H1 (cell line): ENCODE measurements at regions not wholly inside any gene's neighbourhood (a gene's known extent, or its start where the extent isn't known, plus 50 kb on each side); places are given as distances from the start of the nearest gene placed in this dataset.
A peak's percentile ranks its signal among the peaks of the same experiment; 100 is the strongest.

Source experiments
- CTCF ChIA-PET: fragments of 300-600 bp; sonication (Branson Sonifier 250); formaldehyde crosslinking; loops from one replicate; lab custom pipeline; 2021; ENCODE audit not compliant: partially characterized antibody; lab: Charles Lee
- POLR2A ChIA-PET: fragments of 300-600 bp; sonication (Branson Sonifier 250); formaldehyde crosslinking; loops from one replicate; lab custom pipeline; 2021; ENCODE audit warnings: inconsistent platforms; ENCODE audit not compliant: partially characterized antibody; lab: Charles Lee
- DNase-seq, 2 experiments: peaks; one replicate each; pipeline versions ENCODE4 v3.0.0 to v3.0.0-alpha.2; 2010 to 2022; ENCODE audit warnings: low spot score in 2 of 2, low read depth in 1 of 2, mixed read lengths in 1 of 2
- FAIRE-seq: peaks from 2 replicates; lab custom pipeline; 2011; peaks lifted over from hg19 to GRCh38; lab: Jason Lieb, UNC
- H2AFZ ChIP-seq: 2 replicates; pipeline ENCODE4 v1.8.1; 2012; ENCODE audit warnings: low read length, inconsistent platforms
- H2AK5ac ChIP-seq: 2 replicates; pipeline ENCODE4 v1.6.1; 2013; ENCODE audit warnings: low read depth, low read length
- H2BK120ac ChIP-seq: replicated peaks from 2 replicates; pipeline ENCODE3; 2013; ENCODE audit warnings: low read depth, low read length, inconsistent platforms
- H2BK12ac ChIP-seq: 2 replicates; pipeline ENCODE4 v1.6.1; 2013; ENCODE audit warnings: low read depth, low read length
- H2BK15ac ChIP-seq: 2 replicates; pipeline ENCODE4 v1.6.1; 2013; ENCODE audit warnings: low read length
- H2BK20ac ChIP-seq: 2 replicates; pipeline ENCODE4 v1.6.1; 2013; ENCODE audit warnings: low read length
- H2BK5ac ChIP-seq: 2 replicates; pipeline ENCODE4 v1.6.1; 2013; ENCODE audit warnings: low read depth, low read length
- H3K14ac ChIP-seq: 2 replicates; pipeline ENCODE4 v1.6.1; 2013; ENCODE audit warnings: inconsistent platforms; ENCODE audit not compliant: insufficient read length
- H3K18ac ChIP-seq: 2 replicates; pipeline ENCODE4 v1.6.1; 2013; ENCODE audit warnings: low read length; ENCODE audit errors: extremely low read depth
- H3K23ac ChIP-seq: 2 replicates; pipeline ENCODE4 v1.6.1; 2013; ENCODE audit warnings: inconsistent platforms; ENCODE audit not compliant: insufficient read length
- H3K23me2 ChIP-seq: 2 replicates; pipeline ENCODE4 v1.6.1; 2013; ENCODE audit warnings: low read depth, low read length
- H3K27ac ChIP-seq: 2 replicates; pipeline ENCODE4 v1.6.1; 2011; ENCODE audit warnings: low read depth, low read length, inconsistent platforms
- H3K27me3 ChIP-seq, 4 experiments: replicated peaks in 1 of 4; 1 replicate in 1 of 4; 2 replicates in 3 of 4; pipeline versions ENCODE4 v1.6.1 to v1.8.1; 2011 to 2013; ENCODE audit warnings: low read length in 3 of 4, mild to moderate bottlenecking in 3 of 4, inconsistent platforms in 2 of 4, mixed read lengths in 2 of 4, moderate library complexity in 1 of 4; ENCODE audit not compliant: control insufficient read depth in 3 of 4, insufficient read depth in 3 of 4; ENCODE audit errors: extremely low read depth in 1 of 4
- H3K36me3 ChIP-seq, 4 experiments: 2 replicates each; pipeline versions ENCODE4 v1.6.1 to v1.8.1; 2011 to 2013; ENCODE audit warnings: mild to moderate bottlenecking in 4 of 4, low read length in 3 of 4, moderate library complexity in 2 of 4, control low read depth in 1 of 4, inconsistent platforms in 1 of 4; ENCODE audit not compliant: insufficient read depth in 4 of 4, control insufficient read depth in 2 of 4
- H3K4ac ChIP-seq: replicated peaks from 2 replicates; pipeline ENCODE3; 2013; ENCODE audit warnings: low read length, low read depth, mixed read lengths, inconsistent platforms; ENCODE audit not compliant: insufficient read length
- H3K4me1 ChIP-seq, 4 experiments: replicated peaks in 1 of 4; 1 replicate in 1 of 4; 2 replicates in 3 of 4; pipeline versions ENCODE4 v1.6.1 to v1.8.1; 2011 to 2013; ENCODE audit warnings: low read length in 3 of 4, inconsistent platforms in 2 of 4, mixed read lengths in 1 of 4; ENCODE audit not compliant: insufficient read depth in 4 of 4, control insufficient read depth in 3 of 4
- H3K4me2 ChIP-seq, 2 experiments: 2 replicates each; pipeline versions ENCODE4 v1.6.1 to v1.8.1; 2011 to 2013; ENCODE audit warnings: low read depth in 2 of 2, low read length in 2 of 2, control low read depth in 1 of 2, inconsistent platforms in 1 of 2, mild to moderate bottlenecking in 1 of 2; ENCODE audit not compliant: insufficient read depth in 1 of 2
- H3K4me3 ChIP-seq, 4 experiments: fragments of 200-600, 300-600 bp in 1 of 4; sonication (generic), shearing (Covaris generic), sonication (Bioruptor Twin) in 1 of 4; 2 replicates each; pipeline versions ENCODE4 v1.5.1 to v1.8.1; 2011 to 2016; ENCODE audit warnings: low read length in 4 of 4, low read depth in 3 of 4, control low read depth in 2 of 4, inconsistent platforms in 2 of 4, mild to moderate bottlenecking in 2 of 4, mixed read lengths in 1 of 4, moderate library complexity in 1 of 4; ENCODE audit not compliant: insufficient read depth in 2 of 4; ENCODE audit errors: extremely low read depth in 1 of 4
- H3K56ac ChIP-seq: replicated peaks from 2 replicates; pipeline ENCODE3; 2013; ENCODE audit warnings: low read depth, mild to moderate bottlenecking, mixed read lengths, low read length, inconsistent platforms; ENCODE audit not compliant: insufficient read length
- H3K79me1 ChIP-seq: 2 replicates; pipeline ENCODE4 v1.6.1; 2013; ENCODE audit warnings: low read depth, low read length, control low read depth
- H3K79me2 ChIP-seq, 2 experiments: 2 replicates each; pipeline versions ENCODE4 v1.6.1 to v1.8.1; 2012 to 2013; ENCODE audit warnings: low read length in 2 of 2, mild to moderate bottlenecking in 2 of 2, inconsistent platforms in 1 of 2; ENCODE audit not compliant: insufficient read depth in 2 of 2, control insufficient read depth in 1 of 2
- H3K9ac ChIP-seq, 4 experiments: replicated peaks in 1 of 4; 1 replicate in 1 of 4; 2 replicates in 3 of 4; pipeline versions ENCODE4 v1.6.1 to v1.8.1; 2011 to 2013; ENCODE audit warnings: low read depth in 3 of 4, low read length in 3 of 4, control low read depth in 2 of 4, mild to moderate bottlenecking in 2 of 4, moderate library complexity in 2 of 4, inconsistent platforms in 1 of 4; ENCODE audit errors: extremely low read depth in 1 of 4
- H3K9me3 ChIP-seq, 2 experiments: 2 replicates each; pipeline versions ENCODE4 v1.6.1 to v1.8.1; 2012 to 2013; ENCODE audit warnings: mild to moderate bottlenecking in 2 of 2, moderate library complexity in 2 of 2, control low read depth in 1 of 2, inconsistent platforms in 1 of 2, low read depth in 1 of 2, low read length in 1 of 2, mixed read lengths in 1 of 2; ENCODE audit not compliant: insufficient read depth in 2 of 2
- H4K20me1 ChIP-seq, 2 experiments: replicated peaks in 1 of 2; 2 replicates each; pipeline versions ENCODE3 to v1.8.1; 2011 to 2013; ENCODE audit warnings: inconsistent platforms in 2 of 2, low read length in 2 of 2, mild to moderate bottlenecking in 1 of 2; ENCODE audit not compliant: insufficient read depth in 2 of 2, control insufficient read depth in 1 of 2
- H4K5ac ChIP-seq: 2 replicates; pipeline ENCODE4 v1.6.1; 2013; ENCODE audit warnings: low read length, low read depth, mixed read lengths, inconsistent platforms; ENCODE audit not compliant: insufficient read length
- H4K8ac ChIP-seq: 2 replicates; pipeline ENCODE4 v1.8.0; 2013; ENCODE audit warnings: mild to moderate bottlenecking, moderate library complexity, low read length, inconsistent platforms; ENCODE audit not compliant: insufficient read depth; ENCODE audit errors: extremely low read depth
- H4K91ac ChIP-seq: replicated peaks from 2 replicates; pipeline ENCODE3; 2013; ENCODE audit warnings: low read length, mixed read lengths, inconsistent platforms; ENCODE audit not compliant: insufficient read length
- BACH1 ChIP-seq: IDR thresholded peaks from 2 replicates; pipeline ENCODE4 v1.6.1; 2012; ENCODE audit warnings: low read length, improper control_type of control experiment
- CTCF ChIP-seq, 3 experiments: IDR thresholded peaks; 1 replicate in 2 of 3; 2 replicates in 1 of 3; pipeline versions ENCODE4 v1.5.1 to v1.6.1; 2011; ENCODE audit warnings: low read length in 3 of 3, mild to moderate bottlenecking in 3 of 3, inconsistent platforms in 2 of 3, low read depth in 1 of 3, moderate library complexity in 1 of 3; ENCODE audit not compliant: insufficient read depth in 1 of 3; ENCODE audit errors: control extremely low read depth in 1 of 3
- EP300 ChIP-seq, 2 experiments: IDR thresholded peaks; 1 replicate in 1 of 2; 2 replicates in 1 of 2; pipeline ENCODE4 v1.6.1; 2011 to 2012; ENCODE audit warnings: low read depth in 2 of 2, low read length in 2 of 2, mild to moderate bottlenecking in 2 of 2, borderline replicate concordance in 1 of 2, inconsistent platforms in 1 of 2, moderate library complexity in 1 of 2
- KDM5A ChIP-seq: fragments of 200-600 bp; IDR thresholded peaks from 2 replicates; pipeline ENCODE4 v1.7.1; 2012; ENCODE audit warnings: mild to moderate bottlenecking, low read length, inconsistent platforms, mixed read lengths
- POU5F1 ChIP-seq: IDR thresholded peaks from 2 replicates; pipeline ENCODE4 v1.6.1; 2011; ENCODE audit warnings: low read depth, mild to moderate bottlenecking, low read length, moderate library complexity
- SP4 ChIP-seq: IDR thresholded peaks from 2 replicates; pipeline ENCODE4 v1.6.1; 2012; ENCODE audit warnings: low read length, inconsistent platforms
- SRF ChIP-seq: IDR thresholded peaks from 2 replicates; pipeline ENCODE4 v1.6.1; 2011; ENCODE audit warnings: mild to moderate bottlenecking, low read depth, low read length, moderate library complexity
- TAF7 ChIP-seq: optimal IDR thresholded peaks from 2 replicates; pipeline ENCODE3; 2011; ENCODE audit warnings: low read depth, mild to moderate bottlenecking, inconsistent platforms, low read length, moderate library complexity, borderline replicate concordance
- TCF12 ChIP-seq: IDR thresholded peaks from 2 replicates; pipeline ENCODE4 v1.6.1; 2011; ENCODE audit warnings: low read depth, mild to moderate bottlenecking, low read length
- whole genome bisulfite sequencing, 2 experiments: shearing (Covaris generic) in 1 of 2; methylation state at CpG; one replicate each; pipeline versions ENCODE4 v1.1.6 to v1.1.7; 2013 to 2015; ENCODE audit warnings: low lambda C conversion rate in 2 of 2, mixed read lengths in 2 of 2, inconsistent platforms in 1 of 2, low coverage in 1 of 2, missing lambda C conversion rate in 1 of 2; ENCODE audit not compliant: insufficient replicate concordance in 2 of 2, insufficient coverage in 1 of 2, insufficient read length in 1 of 2; ENCODE audit errors: extremely low coverage in 1 of 2, missing lambda C conversion rate in 1 of 2; 5-methylcytosine and 5-hydroxymethylcytosine counted together

GRCh38 chr20:48478806-48479585 is 348.8 kb downstream of the PREX1 start:
- Histone ChIP-seq H2BK20ac (0 out of 2 replicates have a peak overlapping the region, but pooled peaks have one; percentile 61), H3K36me3 (no peaks in the 10 kb centered on the region), H3K79me2 (no peaks in the 10 kb centered on the region), H4K8ac (no peak overlapping the region), H3K23me2 (no peaks in the 10 kb centered on the region), H3K4me3 (no peak overlapping the region), H3K27ac (no peak overlapping the region), H3K4me2 (no peak overlapping the region), H3K9ac (no peak overlapping the region), H4K20me1 (no peaks in the 10 kb centered on the region), H2BK120ac (no peak overlapping the region), H3K27me3 (no peaks in the 10 kb centered on the region; a peak in 2 of 7 replicates), H2BK5ac (0 out of 2 replicates have a peak overlapping the region, but pooled peaks have one; percentile 30), H3K56ac (no peak overlapping the region), H2AK5ac (no peak overlapping the region), H3K23ac (no peak overlapping the region), H3K4ac (no peak overlapping the region), H2AFZ (no peak overlapping the region), H4K91ac (peak overlapping the region; percentile 78), H3K9me3 (no peaks in the 10 kb centered on the region), H3K79me1 (no peaks in the 10 kb centered on the region), H3K18ac (no peak overlapping the region), H3K14ac (no peak overlapping the region), H2BK12ac (no peak overlapping the region; the same call in 1 of the 2 replicates), H2BK15ac (no peak overlapping the region), H4K5ac (no peak overlapping the region), H3K4me1 (peaks cover 2 to 12% (median 7%) of the 10 kb centered on the region in 4 experiments; a peak in 6 of 7 replicates)
- CTCF ChIA-PET: interaction anchor here (1.4 kb wide), 1 partner anchor 141 kb away, joined by 3 read pairs; no protein-coding TSS in a partner anchor
- FAIRE-seq: no peak
- WGBS, 2 experiments: 86% methylated on average over 9 of the region's 9 CpGs; no CpG with 5 or more reads in 1 of the 2 experiments
- no peak for DNase-seq
- POLR2A ChIA-PET: no interaction called here
- TF ChIP-seq EP300 (IDR thresholded peaks at IDR 0.05; ENCODE audit: borderline replicate concordance in 1 of 2, low read depth in 2 of 2, low read length in 2 of 2) (no peak), POU5F1 (no peak), TAF7 (no peak), TCF12 (no peak), SRF (no peak), BACH1 (no peak), SP4 (no peak), KDM5A (no peak), CTCF (IDR thresholded peaks at IDR 0.05; ENCODE audit: control extremely low read depth in 1 of 3, insufficient read depth in 1 of 3, low read depth in 1 of 3, low read length in 3 of 3) (no peak)
